Hematopoietic multipotent progenitor cell treated with erythropoietin and hydrocortisone succinate and interleukin-3 and kit ligand, for 17 days (in vitro differentiated cells): ENCODE measurements at regions not wholly inside any gene's neighbourhood (a gene's known extent, or its start where the extent isn't known, plus 50 kb on each side); places are given as distances from the start of the nearest gene placed in this dataset.

ENCODE experiments used
- DNase-seq: peaks from one replicate; pipeline ENCODE4 v3.0.0-alpha.2; 2015; ENCODE audit warnings: low spot score

- no peak for DNase-seq
Observed at GRCh38 chr5:136811086-136811485, 445.7 kb upstream of the TRPC7 start.

DNA sequence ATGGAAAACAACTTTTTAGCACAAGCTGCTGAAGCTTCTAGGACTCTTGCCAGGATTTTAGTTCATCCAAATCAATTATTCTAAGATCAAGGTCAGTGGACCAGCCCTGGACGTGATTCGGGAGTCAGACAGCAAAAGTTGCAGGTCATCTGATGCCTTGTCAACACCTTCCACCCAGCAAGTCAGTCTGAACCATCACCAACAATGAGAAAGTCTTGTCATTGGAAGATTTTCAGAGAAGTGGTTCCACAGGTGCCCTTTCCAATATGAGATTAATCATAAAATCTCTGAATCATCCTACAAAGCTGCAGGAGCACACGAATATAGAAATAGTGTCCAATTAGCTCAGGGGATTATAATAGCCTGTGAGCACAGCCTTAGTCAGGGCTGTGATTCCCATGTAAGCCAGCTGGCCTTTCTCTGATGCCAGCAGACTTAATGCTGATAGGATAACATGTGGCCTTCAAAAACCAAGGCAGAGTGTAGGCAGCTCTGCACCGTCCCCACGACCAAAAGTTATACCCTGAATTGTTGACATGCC, 445.0 kb upstream of the TRPC7 start:
- no peak for DNase-seq

- no peak for DNase-seq
Observed at GRCh38 chr5:136809382-136809781, 444.0 kb upstream of the TRPC7 start.

GRCh38 chr5:136808756-136809155, 443.4 kb upstream of the TRPC7 start:
- DNase-seq: no peak

DNA sequence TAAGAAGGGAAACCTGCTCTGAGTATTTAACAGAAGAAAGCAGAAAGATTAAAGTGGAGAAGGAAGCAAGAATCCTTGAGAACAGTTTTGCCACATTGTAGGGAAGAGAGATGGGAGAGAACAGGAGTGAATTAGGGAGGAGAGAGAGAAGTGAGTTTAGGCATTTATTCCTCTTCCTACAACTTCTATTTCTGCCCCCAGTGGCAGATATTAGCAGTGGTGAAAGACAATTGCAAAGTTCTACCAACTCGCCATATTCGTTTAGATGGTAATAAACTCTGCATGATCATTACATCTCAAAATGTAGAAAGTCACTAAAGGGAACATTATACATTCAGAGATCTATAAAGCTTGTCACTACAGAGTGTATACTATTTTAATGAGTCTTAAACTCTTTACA, 440.1 kb upstream of the TRPC7 start:
- no peak for DNase-seq

DNA sequence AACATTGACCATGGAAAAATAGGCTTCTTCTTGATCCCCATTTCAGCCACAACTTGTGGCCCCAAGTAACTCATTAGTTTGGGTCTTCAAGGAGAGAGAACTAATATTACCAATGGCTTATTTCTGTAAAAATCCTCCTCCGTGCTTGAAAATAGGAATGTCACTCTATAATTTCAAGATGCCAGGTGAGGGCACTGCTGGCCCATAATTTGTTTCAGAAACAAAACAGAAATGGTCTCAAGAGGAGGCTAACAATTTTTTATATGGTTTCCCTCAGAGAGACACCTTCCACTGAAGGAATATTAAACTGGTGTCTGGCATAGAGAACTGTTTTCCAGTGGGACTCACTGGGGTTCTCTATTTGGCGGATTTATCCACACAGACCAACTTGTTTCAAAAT, 437.0 kb upstream of the TRPC7 start:
- no peak for DNase-seq

- DNase-seq: no peak
Observed at GRCh38 chr5:136799806-136800372, 434.5 kb upstream of the TRPC7 start.

DNA sequence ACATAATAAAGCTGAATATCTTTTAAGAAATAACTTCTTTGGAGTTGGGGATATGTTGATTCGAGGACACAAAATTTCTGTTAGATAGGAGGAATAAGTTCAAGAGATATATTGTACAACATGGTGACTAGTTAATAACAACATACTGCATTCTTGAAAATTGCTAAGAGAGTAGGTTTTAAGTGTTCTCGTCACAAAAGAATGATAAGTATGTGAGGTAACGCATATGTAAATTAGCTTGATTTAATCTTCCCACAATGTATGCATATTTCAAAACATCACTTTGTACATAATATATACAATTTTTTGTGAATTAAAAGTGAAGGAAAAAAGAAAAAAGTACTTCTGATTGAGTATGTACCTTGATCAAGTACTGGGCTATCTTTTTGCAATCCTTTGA, 428.0 kb upstream of the TRPC7 start:
- no peak for DNase-seq

DNA sequence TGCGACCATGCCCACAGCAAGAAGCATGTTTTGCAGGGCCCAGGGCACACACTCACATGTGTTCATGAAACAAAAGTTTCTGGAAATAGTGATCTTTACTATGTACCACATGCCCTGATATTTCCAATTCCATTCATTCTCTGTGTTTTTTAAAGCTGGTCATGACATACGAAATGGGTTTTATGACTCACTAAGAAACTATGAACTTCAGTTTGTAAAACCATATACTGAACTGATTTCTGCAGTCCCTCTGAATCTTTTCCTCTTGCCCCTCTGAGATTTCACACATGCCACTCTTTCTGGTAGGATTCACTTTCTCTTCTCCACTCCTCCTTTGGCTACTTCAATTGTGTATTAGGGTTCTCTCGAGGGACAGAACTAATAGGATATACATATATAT, 416.1 kb upstream of the TRPC7 start:
- DNase-seq: no peak

- DNase-seq: no peak
Observed at GRCh38 chr5:136780518-136780917, 415.2 kb upstream of the TRPC7 start.

DNA sequence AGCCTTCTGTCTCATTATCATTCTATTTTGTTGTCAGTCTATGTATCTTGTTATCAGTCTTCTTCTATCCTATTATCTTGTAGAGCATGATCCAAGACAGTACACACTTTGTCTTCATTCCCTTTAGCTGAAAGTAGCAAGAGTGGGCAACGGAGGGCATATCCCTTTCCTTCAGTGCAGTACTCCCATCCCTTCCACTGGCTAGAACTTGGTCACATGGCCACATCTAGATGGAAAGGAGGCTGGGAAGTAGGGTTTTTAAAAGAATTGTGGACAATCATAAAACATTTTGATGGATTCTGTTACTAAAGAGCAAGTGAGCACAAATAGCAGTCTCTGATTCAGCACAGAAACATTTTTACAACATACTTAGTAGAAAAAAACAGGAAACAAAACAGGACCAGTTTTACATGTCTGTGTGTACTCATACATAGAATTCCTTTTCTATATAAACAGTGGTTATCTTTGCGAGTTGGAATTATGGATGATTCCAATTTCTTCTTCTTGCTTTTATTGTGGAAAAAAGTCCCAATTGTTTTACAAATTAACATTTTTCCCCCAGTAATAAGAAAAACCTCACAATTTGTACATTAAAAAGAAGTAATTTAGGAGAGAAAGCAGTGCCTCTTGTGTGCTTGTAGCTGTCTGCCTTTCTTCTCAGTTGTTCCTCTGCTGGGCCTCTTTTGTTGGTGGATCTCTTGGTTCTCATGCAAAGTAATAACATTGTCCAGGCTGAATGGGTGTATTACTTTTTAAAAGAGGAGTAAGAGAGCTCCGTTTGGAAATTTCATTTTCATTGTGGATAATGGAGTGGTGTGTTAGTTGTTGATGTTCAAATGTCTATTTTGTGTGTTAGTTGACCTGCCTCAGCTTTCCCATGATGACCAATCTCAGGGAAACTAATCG, 410.9 kb upstream of the TRPC7 start:
- no peak for DNase-seq

DNA sequence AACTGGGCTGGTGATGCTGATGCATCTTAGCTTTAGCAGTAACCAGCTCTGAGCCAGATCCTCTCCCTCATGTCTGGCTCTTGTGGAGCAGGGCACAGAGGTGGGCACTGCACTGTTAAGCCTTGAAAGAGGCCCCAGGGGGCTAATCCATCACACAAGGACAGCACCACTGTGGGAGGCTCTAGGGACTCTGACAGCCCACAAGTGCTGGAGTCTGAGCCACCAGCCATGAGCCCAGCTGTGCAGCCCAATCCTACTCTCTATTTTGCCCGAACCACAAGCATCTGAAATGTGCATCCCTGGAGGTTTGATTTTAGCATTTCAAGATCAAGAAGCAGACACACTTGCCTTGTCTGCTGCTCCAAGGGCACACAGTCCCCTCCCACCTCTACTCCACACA, 407.1 kb upstream of the TRPC7 start:
- DNase-seq: no peak

- no peak for DNase-seq
Observed at GRCh38 chr5:136769900-136770684, 404.7 kb upstream of the TRPC7 start.

- no peak for DNase-seq
Observed at GRCh38 chr5:136769093-136769492, 403.7 kb upstream of the TRPC7 start.

DNA sequence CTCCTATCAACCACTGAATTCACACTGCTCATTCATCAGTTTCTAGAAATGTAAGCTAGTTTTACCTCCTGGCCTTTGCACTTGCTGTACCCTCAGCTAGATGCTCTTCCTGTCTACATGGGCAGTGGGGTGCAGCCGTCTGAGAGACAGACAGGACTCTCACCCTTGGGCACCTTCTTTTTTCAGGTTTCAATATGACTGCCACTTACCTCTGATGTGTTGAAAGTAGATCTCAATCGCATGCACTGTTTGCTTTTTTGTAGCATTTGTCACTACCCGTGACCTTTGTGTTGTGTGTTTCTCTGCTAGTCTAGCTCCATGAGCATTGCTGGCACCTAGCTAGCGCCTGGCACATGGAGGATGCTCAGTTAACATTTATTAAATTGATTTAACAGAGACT, 403.1 kb upstream of the TRPC7 start:
- no peak for DNase-seq

DNA sequence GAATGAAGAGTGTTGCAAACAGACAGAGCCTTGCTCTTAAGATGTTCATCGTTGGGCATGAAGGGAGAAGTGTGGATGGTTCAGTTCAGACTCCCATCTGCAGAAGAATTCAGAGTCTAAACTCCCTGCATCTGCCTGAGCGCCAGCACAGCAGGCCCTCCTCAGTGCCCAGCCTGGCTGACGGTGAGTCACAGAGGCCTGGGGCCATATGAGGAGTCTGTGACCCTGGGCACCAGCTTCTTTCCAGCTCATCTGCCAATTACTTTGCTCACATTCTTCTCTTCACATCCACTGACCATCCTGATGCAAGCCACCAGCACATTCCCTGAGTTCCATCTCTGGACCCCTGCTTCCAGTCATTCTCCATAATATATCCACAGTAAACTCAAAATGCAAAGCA, 401.1 kb upstream of the TRPC7 start:
- DNase-seq: no peak

DNA sequence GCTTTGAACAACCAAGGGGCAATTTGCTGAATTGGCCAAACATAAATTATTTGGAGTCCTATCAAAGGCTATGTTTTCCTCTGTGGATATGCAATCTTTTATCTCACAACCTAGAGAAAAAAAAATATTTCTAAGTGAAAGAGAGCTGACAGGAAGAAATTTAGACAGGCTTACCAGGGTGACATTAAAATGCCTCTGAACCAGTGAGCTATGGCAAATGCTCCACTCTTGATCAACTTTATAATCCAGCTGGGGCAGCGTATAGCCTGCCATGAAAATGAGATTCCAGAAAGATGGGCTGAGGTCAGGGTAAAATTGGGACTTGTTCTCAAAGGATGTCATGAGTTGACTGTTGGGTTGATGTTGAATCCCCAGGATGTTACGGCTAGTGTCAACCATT, 399.3 kb upstream of the TRPC7 start:
- no peak for DNase-seq

DNA sequence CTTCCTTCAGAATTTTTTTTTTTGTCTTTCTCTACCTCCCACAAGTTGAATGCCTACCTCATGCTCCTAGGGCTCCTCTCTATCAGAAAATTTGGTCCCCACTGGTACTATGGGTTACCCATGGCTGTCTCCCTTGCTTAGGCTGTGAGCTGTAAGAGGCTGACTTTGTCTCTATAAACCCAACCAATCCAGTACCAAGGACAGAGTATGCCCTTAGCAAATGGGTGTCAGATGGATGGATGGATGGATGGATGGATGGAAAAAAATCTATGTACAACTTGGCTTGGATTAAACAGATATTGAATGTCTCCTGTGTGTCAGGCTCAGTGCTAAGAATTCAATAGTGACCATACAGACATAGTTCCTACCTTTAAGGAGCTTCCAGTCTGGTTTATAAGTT, 398.2 kb upstream of the TRPC7 start:
- DNase-seq: no peak

DNA sequence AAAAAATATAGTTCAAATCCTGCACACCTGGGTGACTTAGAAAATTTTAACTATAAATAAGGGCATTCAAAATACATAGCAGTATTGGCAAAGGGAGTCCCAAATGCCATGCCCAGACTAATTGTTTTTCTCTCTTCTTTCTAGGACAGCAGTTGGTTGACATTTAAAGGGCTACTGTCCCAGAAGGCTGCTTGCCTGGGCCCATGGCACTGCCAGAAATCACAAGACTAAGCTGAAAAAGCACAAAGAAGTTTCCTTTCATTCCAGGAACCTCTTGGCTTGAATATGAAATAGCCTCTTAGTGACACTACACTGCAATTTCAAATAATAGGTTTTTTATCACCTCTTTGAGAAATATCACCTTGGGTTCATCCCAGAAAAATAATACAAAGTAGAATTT, 388.9 kb upstream of the TRPC7 start:
- no peak for DNase-seq

DNA sequence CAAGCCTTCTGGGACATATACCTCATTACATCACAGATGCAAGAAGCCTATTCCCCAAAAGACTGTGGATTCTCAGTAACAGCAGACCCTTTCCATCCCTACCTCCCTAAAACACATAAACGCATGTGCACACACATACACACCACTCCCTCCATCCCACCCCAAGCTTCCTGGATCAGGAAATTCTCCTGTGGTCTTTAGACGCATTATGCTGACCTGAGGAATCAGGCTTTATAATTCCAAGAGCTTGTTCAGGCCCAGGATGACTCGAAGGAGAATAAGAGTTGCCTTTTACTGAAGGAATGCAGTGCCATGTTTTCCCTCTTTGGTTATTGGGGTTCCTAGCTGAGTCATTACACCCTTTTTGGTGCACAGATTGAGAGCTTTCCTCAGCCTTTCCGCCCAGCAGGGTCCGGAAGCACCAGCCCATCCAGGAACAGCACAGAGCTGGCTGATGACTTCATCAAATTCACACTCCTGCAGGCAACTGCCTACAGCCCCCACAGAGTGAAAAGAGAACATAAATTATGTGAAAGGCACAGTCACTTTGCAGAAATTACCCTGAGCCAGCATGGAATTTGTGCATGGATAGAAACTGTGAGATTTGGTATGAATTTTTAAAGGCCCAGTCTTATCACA, 385.0 kb upstream of the TRPC7 start:
- DNase-seq: no peak

GRCh38 chr5:136749016-136749415, 383.7 kb upstream of the TRPC7 start:
- DNase-seq: no peak

DNA sequence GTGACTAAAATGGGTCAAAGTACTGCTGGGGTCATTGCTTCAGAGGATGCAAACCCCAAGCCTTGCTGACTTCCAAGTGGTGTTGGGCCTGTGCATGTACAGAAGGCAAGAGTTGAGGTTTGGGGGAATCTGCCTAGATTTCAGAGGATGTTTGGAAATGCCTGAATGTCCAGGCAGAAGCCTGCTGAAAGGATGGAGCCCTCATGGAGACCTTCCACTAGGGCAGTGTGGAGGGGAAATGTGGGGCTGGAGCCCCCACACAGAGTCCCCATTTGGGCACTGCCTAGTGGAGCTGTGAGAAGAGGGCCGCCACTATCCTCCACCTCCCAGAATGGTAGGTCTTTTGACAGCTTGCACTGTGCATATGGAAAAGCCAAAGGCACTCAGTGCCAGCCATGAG, 377.7 kb upstream of the TRPC7 start:
- DNase-seq: no peak
